Kidney glomerular epithelial cell (primary cell): ENCODE measurements at regions not wholly inside any gene's neighbourhood (a gene's known extent, or its start where the extent isn't known, plus 50 kb on each side); places are given as distances from the start of the nearest gene placed in this dataset.

ENCODE experiments used
- DNase-seq: peaks from one replicate; lab custom pipeline; 2025; lab: John Stamatoyannopoulos, UW

DNA sequence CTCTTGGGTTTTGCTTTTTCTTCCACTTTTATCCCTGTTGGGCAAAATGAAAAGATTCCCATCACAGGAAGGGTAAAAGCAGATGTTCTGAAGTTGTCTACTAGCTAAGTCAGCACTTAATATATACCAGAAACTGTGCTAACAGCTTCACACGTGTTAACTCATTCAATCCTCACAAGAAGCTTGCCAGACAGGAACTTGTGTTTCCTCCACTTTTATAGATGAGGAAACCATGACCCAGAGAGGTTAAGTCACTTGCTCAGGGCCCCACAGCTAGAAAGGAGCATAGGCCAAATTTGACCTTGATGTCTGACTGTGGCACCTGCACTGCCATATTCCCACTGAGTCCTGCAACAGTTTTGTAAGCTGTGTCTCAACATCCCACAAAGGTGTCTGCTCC lies 76.8 kb upstream of the EPC2 start:
- no peak for DNase-seq

GRCh38 chr2:148568597-148568996 lies 76.0 kb upstream of the EPC2 start:
- no peak for DNase-seq

GRCh38 chr2:148569221-148569620 lies 75.3 kb upstream of the EPC2 start:
- no peak for DNase-seq

GRCh38 chr2:148570989-148571388 lies 73.6 kb upstream of the EPC2 start:
- no peak for DNase-seq

GRCh38 chr2:148577845-148578492 lies 66.6 kb upstream of the EPC2 start:
- DNase-seq: no peak

DNA sequence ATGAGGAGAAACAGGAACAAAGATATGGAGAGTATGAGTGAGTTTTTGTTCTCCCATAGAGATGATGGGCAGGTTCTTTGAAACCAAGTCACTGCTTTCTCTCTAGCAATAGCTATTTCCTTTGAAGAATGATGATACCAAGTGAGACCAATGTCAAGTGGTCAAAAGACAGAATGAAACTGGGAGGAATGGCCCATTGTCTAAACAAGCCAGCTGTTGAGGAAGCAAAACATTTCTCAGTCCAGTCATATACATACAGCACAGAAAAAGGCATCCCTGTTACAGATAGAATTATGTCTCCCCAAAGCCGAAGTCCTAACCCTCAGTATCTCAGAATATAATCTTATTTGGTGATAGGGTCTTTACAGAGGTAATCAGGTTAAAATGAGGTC lies 66.1 kb upstream of the EPC2 start:
- no peak for DNase-seq

- no peak for DNase-seq
Observed at GRCh38 chr2:148582679-148583511, 61.7 kb upstream of the EPC2 start.

GRCh38 chr2:148585696-148586095 lies 58.9 kb upstream of the EPC2 start:
- DNase-seq: no peak

DNA sequence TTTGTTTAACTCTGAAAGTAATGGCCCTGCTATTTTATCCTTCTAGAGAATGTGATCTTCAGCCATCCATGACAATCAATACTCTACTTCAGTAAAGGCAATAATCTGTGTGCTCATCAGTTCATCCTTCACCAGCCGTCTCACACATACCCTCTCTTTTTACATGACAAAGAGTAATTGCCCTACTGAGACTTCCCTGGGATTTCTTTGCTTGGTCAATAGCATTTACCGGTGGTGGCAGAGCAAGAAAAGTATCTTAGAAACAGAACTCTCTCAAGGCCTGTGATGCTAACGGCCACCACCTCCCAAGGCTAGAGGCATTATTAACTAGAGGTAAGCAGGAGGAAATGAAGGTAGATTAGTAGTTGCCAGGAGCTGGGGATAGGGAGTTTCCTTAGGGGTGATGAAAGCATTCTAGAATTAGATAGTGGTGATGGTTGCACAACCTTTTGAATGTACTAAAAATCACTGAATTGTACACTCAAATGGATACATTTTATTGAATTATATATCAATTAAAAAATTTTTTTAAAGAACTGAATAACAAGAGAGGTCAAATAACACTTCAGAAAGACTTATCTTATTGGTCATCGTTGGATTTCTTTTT lies 57.9 kb upstream of the EPC2 start:
- peak; percentile 7 for DNase-seq

DNA sequence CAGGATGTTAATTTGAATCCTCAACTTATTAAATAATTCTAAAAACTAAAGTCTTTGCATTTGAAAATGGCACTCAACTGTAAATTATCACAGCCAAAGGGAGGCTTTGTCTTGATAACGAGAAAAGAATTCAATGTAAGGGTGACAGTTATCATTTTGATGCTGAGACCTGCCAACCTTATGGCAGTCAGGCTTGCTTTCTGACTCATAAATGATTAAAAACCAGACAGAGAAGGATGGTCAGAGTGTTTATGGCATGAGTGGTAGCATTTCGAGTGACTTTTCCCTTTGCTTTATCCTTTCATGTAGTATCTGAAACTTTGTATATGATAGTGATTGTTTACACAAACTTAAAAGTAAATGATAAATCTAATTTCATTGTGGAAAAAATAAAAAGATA lies 53.9 kb upstream of the EPC2 start:
- DNase-seq: peak; percentile 1

DNA sequence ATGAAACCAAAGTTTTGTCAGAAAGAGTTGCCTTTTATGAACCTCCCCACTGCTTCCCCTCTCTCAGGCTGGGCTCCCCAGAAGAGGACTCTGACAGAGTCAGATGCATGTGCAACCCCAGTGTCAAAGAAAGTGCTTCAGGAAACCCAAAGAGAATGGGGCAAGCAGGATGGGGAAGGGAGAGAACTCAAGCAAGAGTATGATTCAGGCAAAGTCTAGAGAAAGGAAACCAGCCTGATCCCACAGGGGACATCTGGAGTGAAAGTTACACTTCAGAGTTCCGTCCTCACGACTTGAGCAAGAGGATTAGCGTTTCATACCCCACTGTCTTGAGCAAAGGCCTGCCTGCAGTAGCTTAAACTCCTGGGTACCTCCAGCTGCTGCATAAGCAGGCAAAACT lies 51.8 kb upstream of the EPC2 start:
- DNase-seq: no peak

DNA sequence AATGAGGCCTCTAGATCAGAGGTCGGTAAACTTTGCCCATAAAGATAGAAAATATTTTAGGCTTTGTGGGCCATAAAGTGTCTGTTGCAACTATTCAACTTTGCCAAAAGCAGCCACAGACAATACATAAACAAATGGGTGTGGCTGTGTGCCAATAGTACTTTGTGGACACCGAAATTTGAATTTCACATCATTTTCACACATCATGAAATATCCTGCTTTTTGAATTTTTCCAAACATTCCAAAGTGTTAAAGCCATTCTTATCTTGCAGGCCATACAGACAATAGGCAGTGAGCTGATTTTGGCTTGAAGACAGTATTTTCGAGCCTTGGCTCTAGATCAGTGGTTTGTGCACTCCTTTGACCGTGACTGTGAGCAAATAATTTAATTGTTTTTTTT lies 51.1 kb upstream of the EPC2 start:
- DNase-seq: peak; percentile 22

DNA sequence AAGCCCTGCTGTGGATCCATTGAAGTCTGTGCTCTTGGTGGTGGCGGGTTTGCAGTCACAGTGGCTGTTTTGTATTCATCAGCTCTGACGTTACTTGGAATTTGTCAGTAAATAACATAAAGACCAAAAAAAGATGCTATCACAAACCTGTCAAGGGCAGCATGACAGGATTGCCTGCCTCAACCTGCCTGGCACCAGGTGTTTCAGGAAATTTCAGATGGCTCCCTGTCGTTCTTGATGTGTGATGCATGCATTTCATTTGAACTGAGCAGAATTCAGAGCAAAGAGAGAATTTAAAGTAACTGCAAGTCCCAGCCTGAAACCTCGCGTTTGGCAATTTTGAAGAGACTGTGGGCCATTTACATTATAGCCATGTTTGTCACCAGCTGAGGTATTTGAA lies 50.3 kb upstream of the EPC2 start:
- no peak for DNase-seq
